ENCODE measurements at regions not wholly inside any gene's neighbourhood (a gene's known extent, or its start where the extent isn't known, plus 50 kb on each side); places are given as distances from the start of the nearest gene placed in this dataset.

GRCh38 chr1:45265244-45265643, 58.8 kb upstream of the ZSWIM5 start:
- TF ChIP-seq POLR2A (IDR thresholded peaks at IDR 0.05; ENCODE audit: low read length) (no peak), GATA1 (IDR thresholded peaks at IDR 0.05; ENCODE audit: low read depth, low read length) (no peak)
